Left forelimb (tissue), 1 donor: ENCODE measurements at regions not wholly inside any gene's neighbourhood (a gene's known extent, or its start where the extent isn't known, plus 50 kb on each side); places are given as distances from the start of the nearest gene placed in this dataset.

Source experiments
- DNase-seq: peaks from one replicate; pipeline ENCODE4 v3.0.0-alpha.2; 2018; ENCODE audit warnings: low spot score

DNA sequence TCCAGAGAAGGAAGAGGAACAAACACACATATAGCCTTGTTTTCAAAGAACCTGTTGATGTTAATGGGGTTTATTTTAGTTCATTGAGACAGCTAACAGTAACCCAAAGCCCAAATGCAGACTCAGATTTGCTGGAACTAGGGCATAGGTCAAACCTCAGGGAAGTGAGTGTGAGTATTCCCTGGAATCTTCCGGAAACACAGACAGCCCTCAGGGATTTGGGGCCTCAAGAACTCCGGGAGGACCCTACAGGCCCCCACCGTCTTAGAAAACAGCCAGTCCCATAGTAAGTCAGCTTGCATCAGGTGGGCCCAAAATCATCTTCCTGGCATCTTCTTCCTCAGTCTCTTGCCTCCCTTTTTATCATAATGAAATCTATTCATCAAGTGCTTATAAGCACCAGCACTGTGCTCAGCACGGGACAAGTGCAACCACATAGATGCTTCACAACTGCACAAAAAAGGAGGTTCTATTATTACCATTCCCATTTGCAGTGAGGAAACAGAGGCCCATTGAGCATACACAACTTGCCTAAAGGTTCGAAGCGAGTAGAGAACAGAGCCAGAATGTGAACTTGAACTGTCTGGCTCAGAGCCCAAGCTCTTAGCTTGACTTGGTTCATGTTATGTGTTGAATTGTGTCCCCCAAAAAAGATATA is 50.2 kb upstream of the BCL11A start:
- DNase-seq = no peak

- no peak for DNase-seq
Observed at GRCh38 chr2:60604486-60605064, 51.1 kb upstream of the BCL11A start.

- no peak for DNase-seq
Observed at GRCh38 chr2:60605866-60606265, 52.4 kb upstream of the BCL11A start.

- no peak for DNase-seq
Observed at GRCh38 chr2:60608679-60609078, 55.2 kb upstream of the BCL11A start.

GRCh38 chr2:60612033-60612432 is 58.6 kb upstream of the BCL11A start:
- no peak for DNase-seq

DNA sequence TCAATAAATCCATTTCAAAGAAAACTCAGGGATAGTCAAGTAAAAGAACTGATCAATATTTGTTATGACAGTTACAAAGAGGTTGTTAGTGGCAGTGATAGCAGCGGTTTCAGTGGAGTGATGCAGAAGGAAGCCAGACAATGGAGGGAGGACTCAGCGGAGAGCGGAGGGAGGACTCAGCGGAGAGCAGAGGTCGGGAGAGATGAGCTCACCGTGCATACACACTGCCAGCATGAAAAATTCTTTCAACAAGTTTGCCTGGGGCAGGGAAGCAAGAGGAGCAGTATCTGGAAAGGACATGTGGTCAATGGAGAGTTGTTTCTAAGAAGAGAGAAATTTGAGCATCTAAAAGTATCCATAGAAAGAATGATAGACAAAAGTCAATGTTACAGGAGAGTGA is 60.9 kb upstream of the BCL11A start:
- DNase-seq = no peak

DNA sequence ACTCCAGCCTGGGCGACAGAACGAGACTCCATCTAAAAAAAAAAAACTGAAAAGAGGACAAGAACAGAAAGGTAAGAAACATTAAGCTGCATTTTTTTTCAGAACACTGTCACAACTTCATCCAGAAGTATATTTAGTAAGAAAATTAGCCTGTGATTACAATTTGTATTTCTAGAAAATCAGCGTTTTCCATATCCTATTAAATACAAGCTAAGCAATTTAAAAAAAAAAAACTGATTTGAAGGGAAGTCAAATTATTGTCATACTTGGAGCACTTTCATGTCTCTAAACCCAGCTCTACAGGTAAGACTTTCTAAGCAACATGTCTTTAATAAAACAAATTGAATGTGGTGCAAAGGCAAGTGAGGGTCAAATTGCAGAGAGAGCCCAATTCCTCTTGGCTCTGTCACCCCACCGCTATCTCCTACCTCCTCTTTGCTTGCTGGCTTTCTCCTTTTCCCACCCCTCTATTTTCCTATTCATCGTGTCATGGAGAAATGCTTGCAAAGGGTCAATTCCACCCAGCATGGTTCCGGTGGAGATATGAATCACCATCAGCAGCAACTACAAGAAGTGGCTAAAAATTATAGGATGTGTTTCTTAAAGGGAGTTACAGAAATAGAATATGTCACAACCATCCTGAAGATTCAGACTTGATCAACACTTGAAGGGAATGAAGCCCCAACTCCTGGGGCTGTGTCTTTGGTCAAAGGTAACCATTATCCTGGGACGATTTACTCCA is 68.4 kb upstream of the BCL11A start:
- no peak for DNase-seq

- DNase-seq = no peak
Observed at GRCh38 chr2:60623040-60623439, 69.6 kb upstream of the BCL11A start.

DNA sequence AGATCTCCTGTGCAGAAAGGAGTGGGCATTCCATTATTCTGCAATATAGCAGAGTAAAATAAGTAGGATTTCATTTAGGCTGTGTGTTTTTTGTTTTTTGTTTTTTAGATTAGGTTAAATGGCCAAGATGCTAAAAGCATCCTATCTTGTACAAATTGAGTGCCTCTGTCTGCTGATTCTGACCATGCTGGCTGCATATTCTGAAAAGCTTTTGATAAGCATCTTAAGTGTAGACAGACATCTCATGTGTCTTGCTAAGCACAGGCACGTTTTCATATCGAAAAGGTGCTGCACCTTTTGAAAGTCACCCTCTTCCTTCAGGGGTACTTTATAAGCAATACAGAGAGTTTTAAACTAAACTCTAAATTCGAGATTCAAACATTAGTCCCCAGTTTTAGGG is 74.0 kb upstream of the BCL11A start:
- DNase-seq = no peak

DNA sequence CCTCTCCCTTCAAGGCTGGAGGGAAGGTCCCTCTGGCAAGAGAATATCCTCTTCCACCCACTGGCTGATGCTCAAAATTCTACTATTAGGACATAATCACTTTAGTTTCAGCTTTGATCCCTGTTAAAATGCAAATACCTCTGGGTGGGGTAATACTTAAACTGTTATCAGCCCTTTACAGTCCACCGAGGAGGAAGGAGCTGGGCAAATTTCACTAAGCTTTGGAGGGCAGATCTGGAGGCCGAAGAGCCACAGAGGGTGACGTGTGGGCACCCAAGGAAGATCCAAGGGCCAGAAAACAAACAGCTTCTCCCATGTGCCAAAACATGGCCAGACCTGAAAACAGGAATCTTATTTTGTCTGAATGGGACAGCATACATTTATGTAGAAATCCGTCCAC is 74.6 kb upstream of the BCL11A start:
- DNase-seq = no peak

DNA sequence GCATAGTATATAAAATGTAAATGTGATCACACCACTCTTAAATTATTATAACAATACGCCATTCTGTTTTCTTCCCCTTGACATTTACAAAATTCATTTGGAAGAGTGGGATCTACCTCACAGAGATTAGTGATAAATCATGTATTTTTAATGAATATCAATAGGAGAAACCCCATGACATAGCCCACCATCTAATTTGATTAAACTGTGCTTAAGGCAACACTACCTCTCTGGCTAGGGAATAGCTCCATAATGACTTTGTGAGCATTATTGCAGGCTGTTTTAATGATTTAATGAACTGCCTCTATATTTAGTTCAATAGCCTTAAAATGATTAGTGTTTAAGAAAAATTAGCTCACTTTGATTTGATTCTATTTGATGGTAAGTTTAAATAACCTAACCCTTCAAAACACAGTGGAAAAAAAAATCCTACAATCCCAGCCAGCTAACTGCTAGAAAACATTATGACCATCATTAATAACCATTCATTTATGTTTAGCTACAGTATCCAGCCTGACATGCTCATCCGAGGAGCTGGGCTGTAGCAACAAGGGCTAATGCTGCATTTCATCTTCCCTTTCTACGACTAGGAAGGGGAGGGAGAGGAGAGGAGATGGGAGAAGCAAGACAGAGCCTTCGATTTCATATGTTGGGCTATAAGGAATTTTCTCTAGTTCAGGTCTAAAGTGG is 75.3 kb upstream of the BCL11A start:
- DNase-seq = no peak

GRCh38 chr2:60629305-60629662 is 75.8 kb upstream of the BCL11A start:
- DNase-seq = no peak

DNA sequence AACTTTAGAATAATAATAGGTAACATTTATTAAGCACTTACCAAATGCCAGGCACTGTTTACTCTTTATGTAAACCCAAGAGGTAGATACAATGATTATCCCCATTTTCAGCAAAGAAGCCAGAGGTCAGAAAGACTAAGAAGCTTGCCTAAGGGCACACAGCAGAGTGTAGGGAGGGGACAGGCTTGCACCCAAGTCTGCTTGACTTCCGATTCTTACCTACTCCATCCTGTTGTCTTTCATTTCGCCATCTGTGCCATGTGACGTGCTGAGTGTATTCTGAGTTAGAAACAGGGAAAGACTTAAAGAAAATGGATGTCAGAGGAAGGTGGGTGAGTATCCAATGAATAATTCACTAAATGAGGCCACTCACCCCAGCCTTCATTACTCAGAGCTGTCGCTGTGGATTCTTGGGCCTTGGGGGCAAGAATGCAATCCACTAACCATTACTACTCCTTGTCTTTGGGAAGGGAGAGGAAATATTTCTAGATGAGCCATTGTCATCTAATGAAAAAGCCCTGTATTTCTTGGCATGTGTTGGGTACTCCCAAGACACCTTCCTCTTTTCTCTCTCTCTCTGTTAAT is 76.4 kb upstream of the BCL11A start:
- DNase-seq = no peak

DNA sequence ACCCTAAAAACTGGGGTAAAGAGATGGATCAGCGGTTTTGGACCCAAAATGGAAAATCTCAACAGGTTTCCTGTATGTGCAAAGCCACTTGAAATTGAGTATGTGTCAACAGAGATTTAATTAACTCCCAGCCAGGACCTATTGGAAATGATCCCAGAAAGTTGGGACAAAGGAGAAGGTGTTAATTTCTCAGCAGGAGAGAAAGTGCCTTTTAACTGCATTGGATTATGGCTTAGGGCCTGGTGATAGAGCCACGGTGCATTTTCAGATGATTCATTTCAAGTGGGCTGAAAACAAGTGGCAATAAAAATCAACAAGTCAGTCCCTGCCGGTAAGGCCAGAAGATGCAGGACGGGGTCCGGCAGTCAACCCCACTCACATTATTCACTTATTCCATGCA is 80.2 kb upstream of the BCL11A start:
- DNase-seq = no peak

GRCh38 chr2:60634438-60634837 is 81.0 kb upstream of the BCL11A start:
- no peak for DNase-seq

DNA sequence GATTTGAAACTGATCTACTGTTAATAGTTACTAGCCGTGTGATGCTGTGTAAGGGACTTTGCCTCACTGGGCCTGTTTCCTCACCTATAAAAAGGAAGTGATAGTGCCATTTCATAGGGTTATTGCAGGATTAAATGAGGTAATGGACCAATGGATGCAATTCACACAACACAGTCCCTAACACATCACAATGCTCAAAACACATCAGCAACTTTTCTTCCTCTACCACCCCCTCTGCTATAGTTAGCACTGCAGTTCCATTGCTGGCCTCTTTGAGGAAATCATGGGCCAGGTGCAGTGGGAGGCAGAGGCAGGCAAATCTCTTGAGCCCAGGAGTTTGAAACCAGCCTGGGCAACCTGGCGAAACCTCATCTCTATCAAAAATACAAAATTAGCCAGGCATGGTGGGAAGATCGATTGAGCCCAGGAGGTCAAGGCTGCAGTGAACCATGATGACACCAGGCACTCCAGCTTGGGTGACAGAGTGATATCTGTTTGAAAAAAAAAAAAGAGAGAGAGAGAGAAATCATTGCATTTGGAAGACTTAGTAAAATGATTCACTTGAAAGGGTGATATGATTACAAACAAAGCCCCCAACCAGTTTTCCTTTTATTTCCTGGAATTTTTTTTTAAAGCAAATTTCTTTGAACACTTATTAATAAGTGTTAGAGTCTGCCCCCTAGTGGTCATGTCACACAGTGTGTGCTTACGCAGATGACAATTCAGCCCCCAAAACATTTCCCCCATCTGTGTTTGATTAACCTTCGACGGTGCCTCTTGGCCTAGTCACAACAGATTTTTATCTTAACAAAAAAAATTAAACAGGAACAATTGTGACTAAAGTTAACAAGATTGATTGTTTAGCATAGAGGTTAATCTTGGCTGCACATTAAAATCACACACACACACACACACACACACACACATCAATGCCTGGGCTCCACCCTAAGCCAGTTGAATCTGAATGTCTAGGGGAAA is 88.6 kb upstream of the BCL11A start:
- no peak for DNase-seq

DNA sequence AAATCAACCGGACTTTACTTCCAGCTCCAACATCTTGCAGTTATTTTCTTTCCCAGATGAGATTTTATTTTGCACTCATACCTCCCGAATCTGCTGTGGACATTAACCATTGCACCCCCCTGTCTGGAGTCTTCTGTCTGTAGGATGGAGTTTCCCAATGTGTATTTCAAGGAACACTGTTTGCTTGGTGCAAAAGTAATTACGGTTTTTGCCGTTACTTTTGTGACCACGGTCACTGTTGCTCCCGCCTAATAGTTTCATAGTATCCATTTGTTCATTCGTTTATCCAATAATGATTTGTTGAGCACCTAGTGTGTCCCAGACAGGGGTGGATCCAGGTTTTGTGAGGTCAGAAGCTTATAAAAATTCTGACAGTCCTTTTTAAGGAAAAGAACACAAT is 90.3 kb upstream of the BCL11A start:
- no peak for DNase-seq

DNA sequence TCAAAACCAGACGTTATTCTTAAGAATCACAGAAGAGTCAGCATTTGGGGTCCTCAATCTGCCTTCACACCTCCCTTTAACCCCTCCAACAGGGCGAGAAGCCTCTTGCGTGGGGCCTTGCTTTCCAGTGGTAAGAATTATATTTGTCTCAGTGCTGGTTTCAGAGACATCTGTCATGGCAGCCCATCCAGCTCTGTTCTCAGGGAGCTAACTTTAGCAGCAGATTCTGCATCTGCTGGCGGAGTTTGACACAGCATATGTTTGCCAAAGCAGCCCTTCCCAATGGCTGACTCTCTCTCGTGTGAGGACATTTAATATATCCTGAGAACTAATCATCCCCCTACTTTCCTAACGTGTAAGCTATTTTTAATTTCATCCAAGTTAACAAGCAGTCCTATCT is 91.5 kb upstream of the BCL11A start:
- DNase-seq = no peak

DNA sequence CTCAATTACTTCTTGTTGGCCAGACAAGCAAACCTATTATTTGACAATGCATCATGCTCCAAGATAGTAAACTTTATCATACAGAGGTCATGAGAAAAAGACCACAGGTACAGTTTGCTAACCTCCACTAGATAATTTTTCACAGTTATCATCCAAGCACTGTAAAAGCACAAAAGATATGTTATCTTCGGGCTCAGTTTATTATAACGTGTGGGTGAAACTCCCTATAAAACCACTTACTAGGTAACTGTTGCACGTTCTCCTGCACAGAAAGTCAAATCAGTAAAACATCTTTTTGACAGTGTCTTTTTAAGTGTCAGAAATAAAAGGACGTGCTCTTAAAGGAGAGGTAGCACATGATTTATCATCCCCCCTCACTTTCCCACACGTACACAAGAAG is 94.7 kb upstream of the BCL11A start:
- DNase-seq = no peak

GRCh38 chr2:60649721-60650120 is 96.3 kb upstream of the BCL11A start:
- DNase-seq = no peak

- DNase-seq = no peak
Observed at GRCh38 chr2:60652832-60653340, 99.4 kb upstream of the BCL11A start.
